MM.1S (cell line): ENCODE measurements at regions not wholly inside any gene's neighbourhood (a gene's known extent, or its start where the extent isn't known, plus 50 kb on each side); places are given as distances from the start of the nearest gene placed in this dataset.

Experiments used
- DNase-seq: peaks from one replicate; pipeline ENCODE4 v3.0.0-alpha.2; 2015
- H2AFZ ChIP-seq: fragments of 300-600 bp; sonication (generic); 2 replicates; pipeline ENCODE4 v1.6.0; 2016; ENCODE audit warnings: antibody characterized with exemption, low read length
- H3F3A ChIP-seq: fragments of 300-600 bp; sonication (generic); 2 replicates; pipeline ENCODE4 v1.6.1; 2016; ENCODE audit warnings: mild to moderate bottlenecking, antibody characterized with exemption, low read length, moderate library complexity, mixed read lengths; ENCODE audit not compliant: insufficient read depth
- H3K27ac ChIP-seq: fragments of 300-600 bp; sonication (generic); 2 replicates; pipeline ENCODE4 v1.5.1; 2016; ENCODE audit warnings: mild to moderate bottlenecking, low read length
- H3K27me3 ChIP-seq: fragments of 300-600 bp; sonication (generic); replicated peaks from 2 replicates; pipeline ENCODE4 v1.6.0; 2016; ENCODE audit warnings: low read length; ENCODE audit not compliant: insufficient read depth
- H3K36me3 ChIP-seq: fragments of 300-600 bp; sonication (generic); replicated peaks from 2 replicates; pipeline ENCODE4 v1.6.1; 2016; ENCODE audit warnings: mild to moderate bottlenecking, low read length, mixed read lengths; ENCODE audit not compliant: insufficient read depth
- H3K4me1 ChIP-seq: fragments of 300-600 bp; sonication (generic); 2 replicates; pipeline ENCODE4 v1.6.1; 2016; ENCODE audit warnings: low read length, mixed read lengths
- H3K4me2 ChIP-seq: fragments of 300-600 bp; sonication (generic); 2 replicates; pipeline ENCODE4 v1.6.0; 2016; ENCODE audit warnings: low read depth, low read length
- H3K4me3 ChIP-seq: fragments of 300-600 bp; sonication (generic); 2 replicates; pipeline ENCODE4 v1.5.1; 2016; ENCODE audit warnings: low read length, mixed read lengths
- H3K79me2 ChIP-seq: fragments of 300-600 bp; sonication (generic); 2 replicates; pipeline ENCODE4 v1.6.1; 2016; ENCODE audit warnings: mixed run types, low read length, mixed read lengths
- H3K9ac ChIP-seq: fragments of 300-600 bp; sonication (generic); 2 replicates; pipeline ENCODE4 v1.6.1; 2016; ENCODE audit warnings: low read length, mixed read lengths
- H3K9me2 ChIP-seq: fragments of 300-600 bp; sonication (generic); replicated peaks from 2 replicates; pipeline ENCODE4 v1.6.1; 2016; ENCODE audit warnings: mild to moderate bottlenecking, low read length, mixed read lengths; ENCODE audit not compliant: insufficient read depth
- H3K9me3 ChIP-seq: fragments of 300-600 bp; sonication (generic); replicated peaks from 2 replicates; pipeline ENCODE4 v1.6.1; 2016; ENCODE audit warnings: mild to moderate bottlenecking, low read length, mixed read lengths; ENCODE audit not compliant: insufficient read depth
- H4K20me1 ChIP-seq: fragments of 300-600 bp; sonication (generic); 2 replicates; pipeline ENCODE4 v1.6.1; 2016; ENCODE audit warnings: mild to moderate bottlenecking, low read length, moderate library complexity, mixed read lengths; ENCODE audit not compliant: insufficient read depth
- EZH2 ChIP-seq: fragments of 300-600 bp; sonication (generic); optimal IDR thresholded peaks from 2 replicates; pipeline ENCODE3; 2017; ENCODE audit warnings: low read depth, mild to moderate bottlenecking, antibody characterized with exemption, low read length, mixed read lengths
- EZH2phosphoT487 ChIP-seq: fragments of 300-600 bp; sonication (generic); IDR thresholded peaks from 2 replicates; pipeline ENCODE4 v1.6.1; 2018; ENCODE audit warnings: antibody characterized with exemption, low read length
- TF ChIP-seq, protein P1 (sequence below): fragments of 300-600 bp; sonication (generic); IDR thresholded peaks from 2 replicates; pipeline ENCODE4 v1.5.1; 2016; ENCODE audit warnings: antibody characterized with exemption, low read length, mixed read lengths

DNA sequence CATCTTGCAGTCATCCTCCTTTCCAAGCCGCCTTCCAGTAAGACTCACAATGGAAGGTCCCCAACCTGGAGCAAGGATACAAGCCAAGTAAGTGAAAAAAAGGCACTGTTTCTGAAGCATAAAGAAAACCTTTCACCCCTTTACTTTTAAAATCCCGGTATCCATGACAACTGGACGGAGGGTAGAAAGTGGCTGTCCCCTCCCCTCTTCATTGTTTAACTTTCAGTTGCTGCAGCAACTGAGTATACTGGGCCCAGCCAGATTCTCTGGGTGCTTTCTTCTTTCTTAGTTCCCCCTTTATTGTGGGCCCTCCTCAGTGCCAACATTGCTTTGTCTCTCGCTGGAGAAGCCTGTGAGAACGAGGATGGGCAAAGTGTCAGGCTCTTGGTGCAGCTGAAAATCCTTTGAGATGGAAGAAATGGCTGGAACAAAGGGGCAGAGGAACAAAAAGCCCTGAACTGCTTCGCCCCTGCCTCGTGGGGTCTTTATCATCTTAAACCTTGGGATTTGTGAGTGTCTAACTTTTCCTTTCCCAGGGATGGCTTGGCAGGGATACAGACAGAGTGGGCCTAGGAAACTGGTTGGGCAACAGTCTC, 224.0 kb upstream of the RGMA start:
- no peaks in the 10 kb centered on the region for H3K9me2 ChIP-seq
- no peaks in the 10 kb centered on the region for H3K79me2 ChIP-seq
- no peak overlapping the region for H2AFZ ChIP-seq
- H3K4me2 ChIP-seq = no peak overlapping the region
- H3K9me3 ChIP-seq = no peaks in the 10 kb centered on the region
- no peaks in the 10 kb centered on the region for H3K4me1 ChIP-seq
- H3K27ac ChIP-seq = no peak overlapping the region
- no peaks in the 10 kb centered on the region for H3F3A ChIP-seq
- H3K4me3 ChIP-seq = no peak overlapping the region
- no peak for DNase-seq
- TF ChIP-seq, protein P1, sequence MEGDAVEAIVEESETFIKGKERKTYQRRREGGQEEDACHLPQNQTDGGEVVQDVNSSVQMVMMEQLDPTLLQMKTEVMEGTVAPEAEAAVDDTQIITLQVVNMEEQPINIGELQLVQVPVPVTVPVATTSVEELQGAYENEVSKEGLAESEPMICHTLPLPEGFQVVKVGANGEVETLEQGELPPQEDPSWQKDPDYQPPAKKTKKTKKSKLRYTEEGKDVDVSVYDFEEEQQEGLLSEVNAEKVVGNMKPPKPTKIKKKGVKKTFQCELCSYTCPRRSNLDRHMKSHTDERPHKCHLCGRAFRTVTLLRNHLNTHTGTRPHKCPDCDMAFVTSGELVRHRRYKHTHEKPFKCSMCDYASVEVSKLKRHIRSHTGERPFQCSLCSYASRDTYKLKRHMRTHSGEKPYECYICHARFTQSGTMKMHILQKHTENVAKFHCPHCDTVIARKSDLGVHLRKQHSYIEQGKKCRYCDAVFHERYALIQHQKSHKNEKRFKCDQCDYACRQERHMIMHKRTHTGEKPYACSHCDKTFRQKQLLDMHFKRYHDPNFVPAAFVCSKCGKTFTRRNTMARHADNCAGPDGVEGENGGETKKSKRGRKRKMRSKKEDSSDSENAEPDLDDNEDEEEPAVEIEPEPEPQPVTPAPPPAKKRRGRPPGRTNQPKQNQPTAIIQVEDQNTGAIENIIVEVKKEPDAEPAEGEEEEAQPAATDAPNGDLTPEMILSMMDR = no peak
- TF ChIP-seq EZH2 (no peak), EZH2phosphoT487 (no peak)
- H3K36me3 ChIP-seq = no peaks in the 10 kb centered on the region
- no peaks in the 10 kb centered on the region for H4K20me1 ChIP-seq
- H3K9ac ChIP-seq = no peak overlapping the region
- no peaks in the 10 kb centered on the region for H3K27me3 ChIP-seq

DNA sequence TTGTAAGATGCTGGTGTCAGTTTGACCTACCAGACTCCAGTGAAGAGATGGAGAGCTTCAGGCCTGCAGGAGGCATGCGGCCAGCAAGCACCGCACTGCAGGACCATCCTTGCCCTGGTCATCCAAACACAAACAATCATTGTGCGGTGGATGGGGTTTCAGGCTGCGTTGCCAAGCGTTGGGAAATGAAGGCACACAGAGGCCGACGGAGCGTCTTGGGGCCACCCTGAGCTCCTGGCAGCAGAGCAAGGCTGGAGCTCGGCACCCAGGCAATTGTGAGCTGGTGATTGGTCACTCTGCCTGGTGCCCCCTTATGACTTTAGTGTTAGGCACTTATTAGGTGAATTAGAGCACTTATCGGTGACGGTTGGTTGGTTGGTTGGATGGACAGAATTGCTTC, 222.6 kb upstream of the RGMA start:
- no peak for DNase-seq

DNA sequence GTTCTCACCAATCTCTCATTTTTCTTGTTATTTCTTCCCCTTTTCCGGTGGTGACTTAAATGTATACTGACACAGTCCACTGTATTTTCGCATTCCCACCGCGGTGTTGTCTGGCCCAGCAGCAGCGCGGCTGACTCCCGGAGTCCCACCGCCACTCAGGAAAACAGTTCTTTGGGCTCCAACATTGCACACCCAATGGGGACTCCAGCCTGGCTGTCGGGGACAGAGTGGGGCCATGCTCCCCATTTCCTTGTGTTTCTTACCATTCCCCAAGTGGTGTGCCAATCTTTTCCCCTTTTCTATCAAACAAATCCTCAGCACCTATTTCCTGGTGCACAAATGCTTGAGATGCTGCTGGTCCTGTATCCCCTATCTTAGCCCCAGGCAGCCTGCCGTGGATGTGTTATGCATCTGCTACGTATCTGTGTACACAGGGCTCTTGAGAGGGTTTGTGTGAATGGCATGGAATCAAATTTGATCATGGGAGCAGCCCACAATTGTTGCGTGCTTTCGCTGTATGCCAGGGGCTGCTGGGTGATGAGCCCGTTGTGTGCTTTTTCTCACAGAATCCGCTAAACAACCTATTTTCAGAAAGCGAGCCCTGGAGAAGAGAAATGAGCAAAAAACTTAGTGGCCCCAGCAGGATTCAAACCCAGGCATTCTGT, 219.1 kb upstream of the RGMA start:
- Histone ChIP-seq H2AFZ (no peak overlapping the region), H3K4me3 (no peak overlapping the region), H3F3A (no peaks in the 10 kb centered on the region), H3K36me3 (no peaks in the 10 kb centered on the region), H3K9me2 (no peaks in the 10 kb centered on the region), H3K27ac (no peak overlapping the region), H3K4me1 (no peaks in the 10 kb centered on the region), H3K4me2 (no peak overlapping the region), H3K27me3 (no peaks in the 10 kb centered on the region), H3K9ac (no peak overlapping the region), H3K79me2 (no peaks in the 10 kb centered on the region), H4K20me1 (no peaks in the 10 kb centered on the region), H3K9me3 (no peaks in the 10 kb centered on the region)
- DNase-seq = no peak
- TF ChIP-seq EZH2 (no peak), EZH2phosphoT487 (no peak)
- TF ChIP-seq, protein P1 = no peak

More for the DNA sequence above, 222.6 kb upstream of the RGMA start:
- no peaks in the 10 kb centered on the region for H3K4me1 ChIP-seq
- H4K20me1 ChIP-seq = no peaks in the 10 kb centered on the region
- H3K36me3 ChIP-seq = no peaks in the 10 kb centered on the region
- H2AFZ ChIP-seq = no peak overlapping the region
- no peak overlapping the region for H3K9ac ChIP-seq
- H3K27me3 ChIP-seq = no peaks in the 10 kb centered on the region
- no peaks in the 10 kb centered on the region for H3K9me2 ChIP-seq
- no peaks in the 10 kb centered on the region for H3K79me2 ChIP-seq
- H3K27ac ChIP-seq = no peak overlapping the region
- H3F3A ChIP-seq = no peaks in the 10 kb centered on the region
- no peak overlapping the region for H3K4me3 ChIP-seq
- H3K9me3 ChIP-seq = no peaks in the 10 kb centered on the region
- no peak overlapping the region for H3K4me2 ChIP-seq
- TF ChIP-seq, protein P1 = no peak
- TF ChIP-seq EZH2 = no peak
- no peak for TF ChIP-seq EZH2phosphoT487
